Gastroesophageal sphincter (tissue), 4 donors: ENCODE measurements at regions not wholly inside any gene's neighbourhood (a gene's known extent, or its start where the extent isn't known, plus 50 kb on each side); places are given as distances from the start of the nearest gene placed in this dataset.

ENCODE experiments used
- ATAC-seq: fragments of 150-250 bp; one replicate; pipeline ENCODE4 v1.9.1; 2016; ENCODE audit warnings: mild to moderate bottlenecking, moderate library complexity
- H3K27ac ChIP-seq, 4 donors: fragments of 200-600 bp; sonication (generic) in 3 of 4; 1 replicate in 3 of 4; 2 replicates in 1 of 4; pipeline ENCODE4 v1.5.1; 2016 to 2019
- H3K27me3 ChIP-seq: fragments of 200-600 bp; sonication (generic); one replicate; pipeline ENCODE4 v1.5.1; 2019
- H3K36me3 ChIP-seq, 2 donors: fragments of 200-600 bp; sonication (generic); one replicate each; pipeline ENCODE4 v1.5.1; 2019; ENCODE audit warnings: control low read depth in 1 of 2
- H3K4me1 ChIP-seq, 3 donors: fragments of 200-600 bp; sonication (generic); 1 replicate in 2 of 3; 2 replicates in 1 of 3; pipeline ENCODE4 v1.5.1; 2016 to 2019; ENCODE audit warnings: control low read depth in 2 of 3
- H3K4me3 ChIP-seq, 2 donors: fragments of 200-600 bp; sonication (generic); one replicate each; pipeline ENCODE4 v1.5.1; 2019; ENCODE audit warnings: mild to moderate bottlenecking in 1 of 2, moderate library complexity in 1 of 2
- H3K9me3 ChIP-seq, 3 donors: fragments of 200-600 bp; sonication (generic); one replicate each; pipeline ENCODE4 v1.5.1; 2017 to 2019; ENCODE audit warnings: control low read depth in 2 of 3
- EP300 ChIP-seq: sonication (generic); formaldehyde crosslinking; IDR thresholded peaks from one replicate; pipeline ENCODE4 v1.6.1; 2017; ENCODE audit warnings: antibody characterized with exemption, mild to moderate bottlenecking
- POLR2A ChIP-seq, 2 donors: fragments of 450-650 bp; IDR thresholded peaks; one replicate each; pipeline ENCODE4 v1.6.1; 2017; ENCODE audit warnings: antibody characterized with exemption in 2 of 2, mild to moderate bottlenecking in 2 of 2, moderate library complexity in 1 of 2
- POLR2AphosphoS5 ChIP-seq: sonication (generic); formaldehyde crosslinking; IDR thresholded peaks from one replicate; pipeline ENCODE4 v1.6.1; 2017; ENCODE audit warnings: antibody characterized with exemption
- WGBS, 2 donors: methylation state at CpG; one replicate each; pipeline ENCODE4 v1.1.5; 2018; ENCODE audit warnings: low coverage in 1 of 2; 5-methylcytosine and 5-hydroxymethylcytosine counted together
- TF ChIP-seq, protein P1 (sequence below), 4 experiments: fragments of 200-600 bp in 2 of 4; fragments of 450-650 bp in 2 of 4; sonication (generic) in 1 of 4; IDR thresholded peaks; one replicate each; pipeline ENCODE4 v1.5.1; 2017 to 2019; ENCODE audit warnings: antibody characterized with exemption in 4 of 4, mild to moderate bottlenecking in 2 of 4, moderate library complexity in 2 of 4

GRCh38 chr3:170716172-170716805 is 130.4 kb upstream of the SLC7A14 start:
- TF ChIP-seq POLR2A (IDR thresholded peaks at IDR 0.05), result no peak
- Histone ChIP-seq H3K36me3 (no peaks in the 10 kb centered on the region), H3K27ac (no peak overlapping the region), H3K4me3 (no peak overlapping the region), H3K4me1 (no peaks in the 10 kb centered on the region), H3K9me3 (peaks cover 0 to 6% (median 0%) of the 10 kb centered on the region in 3 donors), H3K27me3 (no peaks in the 10 kb centered on the region)
- WGBS, 2 donors, result 70 to 82% methylated on average over 5 of the region's 5 CpGs
- ATAC-seq, result no peak

DNA sequence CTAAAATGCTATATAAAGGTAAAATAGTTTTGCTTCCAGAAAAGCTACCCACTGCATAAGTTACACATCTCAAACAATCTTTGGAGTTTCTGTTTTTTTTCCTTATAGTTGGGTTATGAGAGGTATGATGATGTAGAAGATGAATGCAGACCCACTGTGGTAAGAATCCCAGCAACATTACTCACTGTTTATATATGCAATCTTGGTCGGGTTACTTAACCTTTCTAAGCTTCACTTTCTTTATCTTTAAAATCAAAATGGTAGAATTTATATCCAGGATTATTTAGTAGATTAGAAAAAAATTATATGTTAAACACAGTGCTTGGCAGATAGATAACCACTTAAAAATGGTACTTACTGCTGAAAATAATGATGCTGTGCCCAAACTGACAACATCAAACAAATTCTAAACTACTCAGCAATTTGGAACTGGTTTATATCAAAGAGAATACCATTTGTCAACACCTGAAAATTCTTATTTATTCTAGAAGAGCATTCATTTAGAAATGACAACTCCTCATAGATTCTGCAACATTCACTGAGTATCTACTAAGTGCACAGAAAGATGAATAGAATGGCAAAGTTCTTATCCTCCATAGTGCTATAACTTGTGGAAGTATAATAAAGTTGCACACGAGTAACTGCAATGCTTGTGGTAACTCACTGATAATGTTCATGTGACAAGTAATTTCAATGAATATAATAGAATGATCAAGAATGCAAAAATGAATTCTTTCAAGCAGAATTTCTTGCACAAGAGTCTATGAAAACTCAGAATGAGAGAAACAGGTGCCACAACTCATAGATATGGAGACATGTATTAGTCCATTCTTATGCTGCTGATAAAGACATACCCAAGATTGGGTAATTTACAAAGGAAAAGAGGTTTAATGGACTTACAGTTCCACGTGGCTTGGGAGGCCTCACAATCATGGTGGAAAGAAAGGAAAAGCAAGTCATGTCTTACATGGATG is 129.0 kb upstream of the SLC7A14 start:
- no peak for ATAC-seq
- 53 to 83% methylated on average over 3 of the region's 3 CpGs for WGBS, 2 donors
- Histone ChIP-seq H3K27me3 (no peaks in the 10 kb centered on the region), H3K4me1 (no peaks in the 10 kb centered on the region), H3K36me3 (no peaks in the 10 kb centered on the region), H3K27ac (no peak overlapping the region), H3K9me3 (peaks cover 0 to 20% (median 0%) of the 10 kb centered on the region in 3 donors), H3K4me3 (no peak overlapping the region)
- TF ChIP-seq POLR2A (IDR thresholded peaks at IDR 0.05) (no peak), EP300 (no peak), POLR2AphosphoS5 (no peak)
- TF ChIP-seq, protein P1, sequence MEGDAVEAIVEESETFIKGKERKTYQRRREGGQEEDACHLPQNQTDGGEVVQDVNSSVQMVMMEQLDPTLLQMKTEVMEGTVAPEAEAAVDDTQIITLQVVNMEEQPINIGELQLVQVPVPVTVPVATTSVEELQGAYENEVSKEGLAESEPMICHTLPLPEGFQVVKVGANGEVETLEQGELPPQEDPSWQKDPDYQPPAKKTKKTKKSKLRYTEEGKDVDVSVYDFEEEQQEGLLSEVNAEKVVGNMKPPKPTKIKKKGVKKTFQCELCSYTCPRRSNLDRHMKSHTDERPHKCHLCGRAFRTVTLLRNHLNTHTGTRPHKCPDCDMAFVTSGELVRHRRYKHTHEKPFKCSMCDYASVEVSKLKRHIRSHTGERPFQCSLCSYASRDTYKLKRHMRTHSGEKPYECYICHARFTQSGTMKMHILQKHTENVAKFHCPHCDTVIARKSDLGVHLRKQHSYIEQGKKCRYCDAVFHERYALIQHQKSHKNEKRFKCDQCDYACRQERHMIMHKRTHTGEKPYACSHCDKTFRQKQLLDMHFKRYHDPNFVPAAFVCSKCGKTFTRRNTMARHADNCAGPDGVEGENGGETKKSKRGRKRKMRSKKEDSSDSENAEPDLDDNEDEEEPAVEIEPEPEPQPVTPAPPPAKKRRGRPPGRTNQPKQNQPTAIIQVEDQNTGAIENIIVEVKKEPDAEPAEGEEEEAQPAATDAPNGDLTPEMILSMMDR (IDR thresholded peaks at IDR 0.05), result no peak

DNA sequence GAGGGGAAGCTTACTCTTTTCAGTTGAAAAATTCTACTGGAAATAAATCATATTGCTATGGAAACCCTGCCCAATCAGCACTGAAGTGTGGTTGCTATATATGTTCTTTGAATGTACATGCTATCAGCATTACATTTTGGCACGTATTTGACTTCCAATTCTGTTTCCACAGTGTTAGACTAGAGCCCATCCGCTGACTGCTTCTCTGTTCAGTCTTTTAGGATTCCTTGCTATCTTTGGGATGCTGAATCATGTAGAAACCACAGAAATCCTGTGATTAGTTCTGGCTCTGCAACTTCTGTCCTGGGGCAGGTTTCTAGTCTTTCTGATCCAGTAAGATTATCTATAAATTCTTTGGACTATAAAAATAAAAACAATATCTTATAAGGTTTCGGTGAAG is 128.2 kb upstream of the SLC7A14 start:
- H3K36me3 ChIP-seq, result no peaks in the 10 kb centered on the region
- H3K9me3 ChIP-seq, result peaks cover 0 to 27% (median 0%) of the 10 kb centered on the region in 3 donors
- ATAC-seq, result no peak
- no peaks in the 10 kb centered on the region for H3K4me1 ChIP-seq
- H3K27ac ChIP-seq, result no peak overlapping the region
- H3K4me3 ChIP-seq, result no peak overlapping the region
- 90 to 92% methylated on average over 3 of the region's 3 CpGs for WGBS, 2 donors
- TF ChIP-seq EP300 (no peak), POLR2A (IDR thresholded peaks at IDR 0.05) (no peak), POLR2AphosphoS5 (no peak)
- TF ChIP-seq, protein P1 (IDR thresholded peaks at IDR 0.05), result no peak
- H3K27me3 ChIP-seq, result no peaks in the 10 kb centered on the region

- no peak overlapping the region for H3K4me3 ChIP-seq
- H3K27me3 ChIP-seq, result no peaks in the 10 kb centered on the region
- no peaks in the 10 kb centered on the region for H3K36me3 ChIP-seq
- WGBS, 2 donors, result 57 to 61% methylated on average over 4 of the region's 4 CpGs
- peaks cover 0 to 29% (median 0%) of the 10 kb centered on the region in 3 donors for H3K9me3 ChIP-seq
- TF ChIP-seq, protein P1 (IDR thresholded peaks at IDR 0.05), result no peak
- TF ChIP-seq EP300 (no peak), POLR2AphosphoS5 (no peak), POLR2A (IDR thresholded peaks at IDR 0.05) (no peak)
- ATAC-seq, result no peak
- no peak overlapping the region for H3K27ac ChIP-seq
- H3K4me1 ChIP-seq, result no peaks in the 10 kb centered on the region
These were observed 127.8 kb upstream of the SLC7A14 start for GRCh38 chr3:170713653-170714052.

DNA sequence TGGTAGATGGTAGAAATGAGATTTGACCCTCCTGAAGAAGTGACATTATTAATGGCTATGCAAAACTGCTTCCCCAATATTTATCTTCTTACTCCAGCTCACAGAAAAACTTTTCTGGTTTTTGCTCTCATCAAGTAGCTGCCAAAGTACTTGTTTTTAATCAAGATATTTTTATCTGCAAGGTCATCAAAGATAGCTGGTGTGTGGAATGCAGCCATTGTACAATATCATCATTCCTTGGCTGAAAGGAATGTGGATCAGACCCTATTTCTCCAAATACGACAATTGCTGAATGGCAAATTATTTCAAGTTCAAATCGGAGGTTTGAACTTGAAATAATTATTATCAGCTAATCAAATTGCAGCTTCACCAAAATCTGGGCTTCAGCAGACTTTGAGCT is 126.9 kb upstream of the SLC7A14 start:
- no peak for ATAC-seq
- 56 to 80% methylated on average over 2 of the region's 2 CpGs for WGBS, 2 donors

More for the DNA sequence above, 126.9 kb upstream of the SLC7A14 start:
- no peaks in the 10 kb centered on the region for H3K4me1 ChIP-seq
- peaks cover 0 to 25% (median 0%) of the 10 kb centered on the region in 3 donors for H3K9me3 ChIP-seq
- no peaks in the 10 kb centered on the region for H3K27me3 ChIP-seq
- no peak overlapping the region for H3K27ac ChIP-seq
- H3K36me3 ChIP-seq, result no peaks in the 10 kb centered on the region
- no peak overlapping the region for H3K4me3 ChIP-seq
- TF ChIP-seq POLR2AphosphoS5, result no peak
- TF ChIP-seq EP300, result no peak
- TF ChIP-seq, protein P1 (IDR thresholded peaks at IDR 0.05), result no peak
- TF ChIP-seq POLR2A (IDR thresholded peaks at IDR 0.05), result no peak
